OCI-LY3 (cell line): ENCODE measurements at regions not wholly inside any gene's neighbourhood (a gene's known extent, or its start where the extent isn't known, plus 50 kb on each side); places are given as distances from the start of the nearest gene placed in this dataset.

ENCODE experiments used
- H2AFZ ChIP-seq: fragments of 200-600, 300-600 bp; shearing (Covaris generic); 2 replicates; pipeline ENCODE4 v1.6.0; 2014; ENCODE audit warnings: antibody characterized with exemption, low read depth, low read length
- H3K27ac ChIP-seq: fragments of 200-600, 300-600 bp; sonication (generic); 2 replicates; pipeline ENCODE4 v1.5.1; 2014; ENCODE audit warnings: mild to moderate bottlenecking, low read length, moderate library complexity, mixed read lengths
- H3K27me3 ChIP-seq: fragments of 200-600, 300-600 bp; sonication (generic); 2 replicates; pipeline ENCODE4 v1.6.1; 2014; ENCODE audit warnings: low read depth, low read length, mixed read lengths
- H3K36me3 ChIP-seq: fragments of 200-600, 300-600 bp; sonication (generic); replicated peaks from 2 replicates; pipeline ENCODE3; 2014; ENCODE audit warnings: low read depth, low read length, mixed read lengths
- H3K4me1 ChIP-seq: fragments of 300-600, 200-600 bp; sonication (generic); 2 replicates; pipeline ENCODE4 v1.6.1; 2014; ENCODE audit warnings: low read length, mixed read lengths
- H3K4me2 ChIP-seq: fragments of 200-600, 300-600 bp; sonication (generic); 2 replicates; pipeline ENCODE4 v1.6.1; 2014; ENCODE audit warnings: low read length, mixed read lengths
- H3K4me3 ChIP-seq: fragments of 300-600, 200-600 bp; sonication (generic); 2 replicates; pipeline ENCODE4 v1.5.1; 2014; ENCODE audit warnings: antibody characterized with exemption, mild to moderate bottlenecking, low read length, moderate library complexity
- H3K79me2 ChIP-seq: fragments of 300-600, 200-600 bp; shearing (Covaris generic); 2 replicates; pipeline ENCODE4 v1.6.1; 2014; ENCODE audit warnings: mild to moderate bottlenecking, low read length, mixed read lengths
- H3K9ac ChIP-seq: fragments of 300-600, 200-600 bp; shearing (Covaris generic); 2 replicates; pipeline ENCODE4 v1.6.0; 2014; ENCODE audit warnings: mild to moderate bottlenecking, low read length, moderate library complexity
- H3K9me3 ChIP-seq: fragments of 200-600, 300-600 bp; shearing (Covaris generic); 2 replicates; pipeline ENCODE4 v1.6.1; 2014; ENCODE audit warnings: low read length, mixed read lengths; ENCODE audit not compliant: insufficient read depth
- H4K20me1 ChIP-seq: fragments of 200-600, 300-600 bp; sonication (generic); 2 replicates; pipeline ENCODE4 v1.6.1; 2016; ENCODE audit warnings: low read length, mixed read lengths; ENCODE audit not compliant: insufficient read depth
- CTCF ChIP-seq: fragments of 200-600, 300-600 bp; sonication (generic); IDR thresholded peaks from 2 replicates; pipeline ENCODE4 v1.5.1; 2014; ENCODE audit warnings: antibody characterized with exemption, low read length, low read depth
- EZH2phosphoT487 ChIP-seq: fragments of 200-600 bp; shearing (Covaris generic); IDR thresholded peaks from 2 replicates; pipeline ENCODE4 v1.6.1; 2018; ENCODE audit warnings: antibody characterized with exemption, mixed run types, low read depth

GRCh38 chr3:78178209-78178608, 1138.3 kb downstream of the ROBO2 start:
- Histone ChIP-seq H3K79me2 (no peaks in the 10 kb centered on the region), H3K9me3 (no peaks in the 10 kb centered on the region), H2AFZ (no peak overlapping the region), H3K4me2 (no peak overlapping the region), H4K20me1 (no peaks in the 10 kb centered on the region), H3K4me3 (no peak overlapping the region), H3K27ac (no peak overlapping the region), H3K4me1 (no peaks in the 10 kb centered on the region), H3K36me3 (no peaks in the 10 kb centered on the region), H3K9ac (no peak overlapping the region), H3K27me3 (no peaks in the 10 kb centered on the region)
- no peak for TF ChIP-seq EZH2phosphoT487
- no peak for TF ChIP-seq CTCF

- no peak overlapping the region for H3K4me2 ChIP-seq
- no peaks in the 10 kb centered on the region for H3K4me1 ChIP-seq
- H3K9me3 ChIP-seq: no peaks in the 10 kb centered on the region
- no peak overlapping the region for H3K4me3 ChIP-seq
- H3K79me2 ChIP-seq: no peaks in the 10 kb centered on the region
- no peak overlapping the region for H3K9ac ChIP-seq
- H4K20me1 ChIP-seq: no peaks in the 10 kb centered on the region
- H3K36me3 ChIP-seq: no peaks in the 10 kb centered on the region
- TF ChIP-seq CTCF (no peak), EZH2phosphoT487 (no peak)
- no peak overlapping the region for H3K27ac ChIP-seq
- no peak overlapping the region for H2AFZ ChIP-seq
- no peaks in the 10 kb centered on the region for H3K27me3 ChIP-seq
Observed at GRCh38 chr3:78178740-78179363, 1139.0 kb downstream of the ROBO2 start.

- no peak overlapping the region for H3K4me3 ChIP-seq
- H3K9me3 ChIP-seq: no peaks in the 10 kb centered on the region
- no peaks in the 10 kb centered on the region for H3K4me1 ChIP-seq
- H2AFZ ChIP-seq: no peak overlapping the region
- no peaks in the 10 kb centered on the region for H4K20me1 ChIP-seq
- H3K27me3 ChIP-seq: no peaks in the 10 kb centered on the region
- H3K36me3 ChIP-seq: no peaks in the 10 kb centered on the region
- TF ChIP-seq CTCF (no peak), EZH2phosphoT487 (no peak)
- H3K9ac ChIP-seq: no peak overlapping the region
- no peaks in the 10 kb centered on the region for H3K79me2 ChIP-seq
- H3K4me2 ChIP-seq: no peak overlapping the region
- H3K27ac ChIP-seq: no peak overlapping the region
Observed at GRCh38 chr3:78183906-78184599, 1144.2 kb downstream of the ROBO2 start.

- no peak for TF ChIP-seq EZH2phosphoT487
- no peak for TF ChIP-seq CTCF
- Histone ChIP-seq H3K79me2 (no peaks in the 10 kb centered on the region), H3K27me3 (no peaks in the 10 kb centered on the region), H3K4me1 (no peaks in the 10 kb centered on the region), H3K27ac (no peak overlapping the region), H3K9me3 (peaks cover 5% of the 10 kb centered on the region; the same call in 1 of the 2 replicates), H4K20me1 (no peaks in the 10 kb centered on the region), H2AFZ (no peak overlapping the region), H3K36me3 (peaks cover 4% of the 10 kb centered on the region), H3K4me2 (no peak overlapping the region), H3K4me3 (no peak overlapping the region), H3K9ac (no peak overlapping the region)
Observed at GRCh38 chr3:78186404-78186803, 1146.5 kb downstream of the ROBO2 start.
